Activated effector memory CD4-positive, alpha-beta T cell treated with anti-CD3 and anti-CD28 coated beads, Interleukin-2, amount 50 U/mL, for 16 hours (primary cell): ENCODE measurements at regions not wholly inside any gene's neighbourhood (a gene's known extent, or its start where the extent isn't known, plus 50 kb on each side); places are given as distances from the start of the nearest gene placed in this dataset.
A peak's percentile ranks its signal among the peaks of the same experiment; 100 is the strongest.
"Not testable (repeated sequence)": the region's sequence is repeated elsewhere in the genome, so short reads cannot be mapped to it uniquely, and the experiment has no call there.

Experiments used
- DNase-seq: peaks from one replicate; pipeline ENCODE4 v3.0.0-alpha.2; 2020

DNA sequence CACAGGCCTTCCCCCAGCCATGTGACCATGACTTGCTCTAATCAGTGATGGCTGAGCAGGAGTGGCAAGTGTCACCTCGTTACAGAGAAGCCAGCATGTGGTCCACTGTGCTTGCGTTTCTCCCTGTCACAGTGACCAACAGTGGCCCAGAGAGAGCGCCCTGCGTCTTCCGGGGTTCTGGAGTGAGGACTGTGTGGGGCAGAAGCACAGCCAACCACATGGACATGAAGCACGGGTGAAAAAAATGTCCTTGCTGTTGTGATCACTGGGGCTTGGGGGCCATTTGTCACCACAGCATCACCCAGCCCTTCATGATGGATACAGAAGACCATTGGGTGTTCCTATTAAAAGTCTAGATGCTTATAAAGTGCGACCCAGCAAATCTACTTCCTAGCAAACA is 174.6 kb upstream of the C14orf180 start:
- no peak for DNase-seq

DNA sequence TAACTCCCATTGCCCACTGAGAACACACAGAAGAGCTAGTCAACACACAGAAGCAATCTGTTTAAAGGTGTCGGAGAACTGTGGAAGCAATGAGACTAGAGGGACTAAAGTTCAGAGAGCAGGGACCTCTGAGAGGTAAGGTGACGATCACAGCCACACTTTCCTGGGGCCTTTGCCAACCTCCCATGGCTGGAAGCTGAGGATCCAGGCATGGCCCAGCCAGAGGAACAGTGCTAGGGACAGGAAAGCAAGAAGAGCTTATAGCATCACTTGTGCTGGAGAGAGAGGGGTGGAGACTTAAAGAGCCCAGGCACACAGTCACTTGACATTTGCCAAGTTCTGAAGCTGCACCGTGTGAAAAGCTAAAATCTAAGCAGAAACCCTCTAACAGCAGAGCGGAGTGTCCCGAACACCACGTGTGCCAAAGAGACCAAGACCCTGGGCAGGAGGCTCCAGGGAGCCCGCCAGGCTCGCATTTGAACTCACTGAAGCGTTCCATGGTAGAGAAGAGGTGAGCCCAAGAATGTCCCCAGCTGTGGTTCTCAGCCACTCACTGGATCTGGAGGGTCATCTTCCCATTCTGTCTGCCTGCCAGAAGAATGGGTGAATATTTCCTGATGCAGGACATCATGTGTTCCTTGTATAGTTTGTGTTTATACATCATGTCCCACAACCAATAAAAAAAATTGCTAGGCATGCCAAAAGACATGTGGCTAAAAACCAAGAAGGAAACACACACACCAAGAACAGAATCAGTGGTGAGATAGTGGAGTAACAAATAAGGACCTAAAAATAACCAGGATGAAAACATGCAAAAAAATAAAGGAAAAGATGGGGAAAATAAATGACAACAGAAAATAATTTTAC is 174.0 kb upstream of the C14orf180 start:
- DNase-seq: no peak

DNA sequence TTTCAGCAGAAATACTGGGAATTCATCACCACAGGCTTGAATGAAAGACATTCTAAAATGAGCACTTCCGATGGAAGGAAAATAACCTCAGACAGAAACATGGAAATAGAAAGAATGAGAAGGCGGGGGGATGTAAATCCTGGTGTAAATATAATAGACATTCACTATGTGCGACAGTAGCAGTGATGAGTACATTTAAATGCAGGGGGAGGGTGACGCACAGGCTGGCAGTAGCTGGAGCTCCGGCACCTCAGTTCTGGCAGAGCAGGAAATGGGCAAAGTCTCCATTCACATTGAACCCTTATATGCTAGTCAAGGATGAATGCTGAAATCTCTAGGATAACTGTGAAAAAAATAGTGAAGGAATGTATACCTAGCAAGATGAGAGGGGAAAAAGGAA is 172.7 kb upstream of the C14orf180 start:
- no peak for DNase-seq

DNA sequence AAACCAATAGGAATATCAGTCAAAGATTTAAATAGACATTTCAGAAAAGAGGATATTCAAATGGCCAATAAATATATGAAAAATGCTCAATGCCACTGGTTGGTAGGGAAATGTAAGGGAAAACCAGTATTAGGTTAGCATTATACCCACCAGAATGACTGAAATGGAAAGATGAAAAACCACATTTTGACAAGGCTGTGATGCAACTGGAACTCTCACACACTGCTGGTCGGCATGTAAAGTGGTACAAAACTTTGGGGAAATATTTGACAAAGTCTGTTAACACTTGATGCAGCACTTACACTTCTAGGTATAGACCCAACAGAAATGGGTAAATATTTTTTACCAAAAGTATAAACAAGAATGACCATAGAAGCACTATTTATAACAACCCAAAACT is 163.2 kb upstream of the C14orf180 start:
- no peak for DNase-seq

DNA sequence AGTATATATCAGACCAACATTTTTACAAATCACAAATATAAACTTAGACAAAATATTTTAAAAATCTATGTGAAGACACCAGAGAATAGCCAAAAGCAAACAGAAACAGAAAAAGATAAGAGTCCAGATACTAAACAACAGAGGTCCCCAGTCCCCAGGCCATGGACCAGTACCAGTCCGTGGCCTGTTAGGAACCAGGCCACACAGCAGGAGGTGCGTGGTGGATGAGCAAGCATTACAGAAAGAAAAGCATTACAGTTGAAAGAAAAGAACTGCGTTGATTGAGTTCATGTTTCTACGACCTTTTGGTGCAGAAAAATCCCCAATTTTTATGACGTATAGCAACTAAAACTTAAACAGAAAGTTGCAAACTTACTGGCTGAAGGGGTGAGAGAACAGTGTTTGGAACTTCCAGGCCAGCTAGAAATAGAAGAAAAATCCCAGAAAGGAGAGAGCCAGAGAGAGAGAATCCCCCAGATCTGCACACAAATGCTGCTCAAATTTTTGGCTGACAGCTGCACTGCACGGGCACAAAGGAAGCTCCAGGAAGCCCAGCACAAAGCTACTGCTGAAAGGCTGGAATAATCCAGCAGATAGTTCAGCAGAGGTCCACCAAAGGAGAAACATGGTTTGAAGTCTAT is 159.6 kb upstream of the C14orf180 start:
- no peak for DNase-seq

DNA sequence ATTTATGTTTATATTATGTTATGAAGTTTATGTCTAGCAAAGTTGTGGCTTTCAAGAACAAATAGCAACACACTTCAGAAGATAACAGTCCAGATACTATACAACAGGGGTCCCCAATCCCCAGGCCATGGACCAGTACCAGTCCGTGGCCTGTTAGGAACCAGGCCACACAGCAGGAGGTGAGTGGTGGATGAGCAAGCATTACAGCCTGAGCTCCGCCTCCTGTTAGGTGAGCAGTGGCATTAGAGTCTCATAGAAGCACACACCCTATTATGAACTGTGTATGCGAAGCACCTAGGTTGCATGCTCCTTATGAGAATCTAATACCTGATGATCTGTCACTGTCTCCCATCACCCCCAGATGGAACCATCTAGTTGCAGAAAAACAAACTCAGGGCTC is 159.0 kb upstream of the C14orf180 start:
- DNase-seq: not testable (repeated sequence)

DNA sequence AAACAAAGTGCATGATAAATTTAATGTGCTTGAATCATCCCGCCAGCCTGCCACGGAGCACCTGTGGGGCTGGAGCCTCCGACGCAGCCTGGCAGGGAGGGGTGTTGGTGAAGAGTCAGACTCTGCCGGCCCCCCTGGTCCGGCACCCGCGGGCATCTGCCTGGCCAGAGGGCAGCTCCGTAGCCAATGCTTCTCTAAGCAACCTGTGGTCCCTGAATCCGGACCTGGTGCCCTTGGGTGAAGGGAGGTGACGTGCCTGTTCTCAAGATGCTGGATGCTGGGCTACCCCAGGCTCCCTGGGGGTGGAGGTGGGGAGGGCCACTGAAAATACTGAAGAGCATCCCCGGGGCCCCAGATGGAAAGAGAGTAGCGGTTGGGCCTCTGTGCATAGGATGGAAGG is 158.6 kb upstream of the C14orf180 start:
- DNase-seq: peak; percentile 53

DNA sequence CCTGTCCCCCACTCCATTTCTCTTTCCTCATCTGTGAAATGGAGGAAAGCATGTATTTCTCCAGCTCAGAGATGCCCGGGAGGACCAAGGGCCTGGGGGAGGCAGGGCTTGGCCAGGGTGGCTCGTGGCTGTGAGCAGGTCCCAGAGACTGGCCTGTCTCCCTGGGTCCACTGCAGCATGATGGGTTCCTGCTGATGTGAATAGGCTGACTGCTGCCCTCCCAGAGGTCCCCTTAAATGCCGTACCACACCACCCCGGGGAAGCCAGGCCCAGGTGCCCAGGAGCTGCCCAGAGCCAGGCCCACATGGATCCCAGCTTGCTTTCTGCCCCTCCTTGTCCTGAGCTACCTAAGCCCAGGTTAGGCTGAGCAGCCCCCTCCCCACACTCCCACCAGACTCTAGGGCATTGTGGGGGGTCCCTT is 158.2 kb upstream of the C14orf180 start:
- DNase-seq: peak; percentile 56

DNA sequence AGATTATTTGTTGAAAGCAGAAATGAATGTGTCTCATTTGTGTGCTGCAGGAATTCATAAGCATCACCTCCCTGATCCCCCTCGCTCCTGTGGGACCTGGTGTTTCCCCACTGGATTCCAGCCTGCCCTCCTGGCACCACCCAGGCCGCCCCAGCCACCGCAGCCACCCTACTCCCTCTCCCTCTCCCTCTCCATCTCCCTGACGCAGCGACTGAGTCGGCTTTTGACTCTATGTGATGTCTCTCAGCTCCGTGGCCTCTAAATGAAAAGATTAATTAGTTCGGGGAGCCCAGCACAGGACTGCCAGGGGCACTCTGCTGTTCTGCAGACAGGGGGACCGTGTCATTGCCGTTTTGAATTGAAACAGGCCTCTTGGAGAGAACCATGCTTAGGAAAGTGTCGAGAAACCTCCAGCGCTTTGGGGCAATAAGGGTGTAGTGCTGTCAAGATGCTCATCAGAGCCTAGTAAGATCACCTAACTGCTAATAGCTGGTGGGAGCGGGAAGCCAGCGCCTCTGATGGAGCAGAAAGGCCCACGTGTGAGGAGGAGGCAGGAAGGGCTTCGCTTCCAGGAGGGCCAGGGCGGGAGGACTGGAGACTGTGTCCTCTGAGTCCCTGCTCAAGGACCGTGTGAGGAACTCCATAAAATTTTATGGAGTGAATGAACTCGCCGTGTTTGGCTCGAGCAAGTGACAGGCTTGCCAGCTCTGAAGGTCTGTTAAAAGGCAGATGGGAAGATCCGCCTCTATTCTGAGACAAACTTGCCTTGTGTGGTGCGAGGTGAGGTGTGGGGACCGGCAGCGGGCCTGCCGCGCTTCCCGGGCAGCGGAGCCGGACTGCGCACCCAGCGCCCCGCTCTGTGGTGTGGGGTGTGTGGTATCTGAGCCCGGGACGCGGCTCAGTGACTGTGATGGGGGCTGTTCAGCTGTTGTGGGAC is 157.4 kb upstream of the C14orf180 start:
- DNase-seq: no peak

DNA sequence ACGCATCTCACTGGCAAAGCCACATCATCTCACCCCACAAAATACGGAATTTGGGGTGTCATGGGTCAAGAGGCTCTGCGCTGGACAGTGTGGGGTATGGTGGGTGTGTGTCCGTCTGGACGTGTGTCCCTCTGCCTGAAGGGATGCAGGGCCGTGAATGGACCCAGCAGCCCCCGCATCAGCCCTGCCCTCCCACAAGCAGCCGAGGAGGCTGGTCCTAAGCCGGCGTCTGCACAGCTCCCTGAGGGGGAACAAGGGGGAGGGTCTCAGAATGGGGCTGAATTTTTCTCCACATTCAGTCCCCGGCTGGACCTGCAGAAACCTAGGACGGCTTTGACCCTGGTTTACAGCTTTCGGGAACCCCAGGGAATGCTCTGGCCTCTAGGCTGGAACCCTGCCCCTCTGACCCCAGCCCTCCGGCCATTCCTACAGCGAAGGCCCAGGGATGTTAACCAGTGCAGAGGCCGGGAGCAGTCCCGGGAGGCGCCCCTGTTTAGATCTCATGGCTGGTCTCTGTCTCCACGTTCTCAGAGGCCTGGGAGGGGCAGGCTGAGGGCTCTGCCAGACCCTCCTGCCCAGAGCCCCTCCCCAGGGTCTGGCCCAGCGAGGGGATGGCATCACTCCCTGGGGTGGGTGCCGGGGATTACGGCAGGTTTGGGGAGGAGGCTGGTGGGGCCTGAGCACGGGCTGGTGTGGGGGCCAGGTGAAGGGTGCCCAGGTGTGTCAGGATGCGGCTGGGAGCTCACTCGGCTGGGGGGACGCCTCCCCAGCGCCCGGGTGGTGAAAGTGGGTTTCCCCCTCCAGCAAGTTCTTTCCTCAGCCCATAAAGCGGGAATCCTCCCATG is 156.5 kb upstream of the C14orf180 start:
- no peak for DNase-seq

DNA sequence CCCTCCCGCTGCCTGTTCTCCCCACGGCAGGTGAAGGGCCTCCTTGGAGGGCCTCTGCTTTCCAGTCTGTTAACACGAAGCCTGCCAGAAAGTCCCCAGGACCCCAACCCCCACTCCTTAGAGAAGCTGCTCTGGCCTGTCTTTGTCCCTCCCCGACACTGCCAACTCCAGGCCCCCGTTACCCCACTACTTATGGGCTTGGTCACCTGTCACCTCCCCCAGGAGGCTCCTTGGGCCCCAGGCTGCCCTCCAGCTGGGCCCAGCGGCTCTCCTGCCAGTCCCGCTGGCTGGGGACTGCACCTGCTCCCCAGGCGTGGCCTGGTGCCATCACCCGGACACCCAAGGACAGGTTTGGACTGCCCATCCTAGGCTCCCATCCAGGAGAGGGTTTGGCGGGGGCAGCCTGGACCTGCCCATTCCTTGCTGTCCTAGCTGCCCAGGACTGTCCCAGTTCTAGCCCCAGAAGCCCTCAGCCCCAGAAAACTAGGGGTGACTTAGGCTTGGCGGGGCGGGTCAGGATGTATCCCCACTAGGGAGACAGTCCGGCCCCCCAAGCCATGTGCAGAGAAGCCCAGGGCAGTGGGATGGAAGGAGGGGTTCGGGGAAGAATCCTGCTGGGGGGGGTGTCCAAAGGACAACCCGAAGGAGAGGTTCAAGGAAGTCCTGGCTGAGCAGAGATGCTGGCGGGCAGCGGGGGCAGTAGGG is 155.7 kb upstream of the C14orf180 start:
- no peak for DNase-seq

DNA sequence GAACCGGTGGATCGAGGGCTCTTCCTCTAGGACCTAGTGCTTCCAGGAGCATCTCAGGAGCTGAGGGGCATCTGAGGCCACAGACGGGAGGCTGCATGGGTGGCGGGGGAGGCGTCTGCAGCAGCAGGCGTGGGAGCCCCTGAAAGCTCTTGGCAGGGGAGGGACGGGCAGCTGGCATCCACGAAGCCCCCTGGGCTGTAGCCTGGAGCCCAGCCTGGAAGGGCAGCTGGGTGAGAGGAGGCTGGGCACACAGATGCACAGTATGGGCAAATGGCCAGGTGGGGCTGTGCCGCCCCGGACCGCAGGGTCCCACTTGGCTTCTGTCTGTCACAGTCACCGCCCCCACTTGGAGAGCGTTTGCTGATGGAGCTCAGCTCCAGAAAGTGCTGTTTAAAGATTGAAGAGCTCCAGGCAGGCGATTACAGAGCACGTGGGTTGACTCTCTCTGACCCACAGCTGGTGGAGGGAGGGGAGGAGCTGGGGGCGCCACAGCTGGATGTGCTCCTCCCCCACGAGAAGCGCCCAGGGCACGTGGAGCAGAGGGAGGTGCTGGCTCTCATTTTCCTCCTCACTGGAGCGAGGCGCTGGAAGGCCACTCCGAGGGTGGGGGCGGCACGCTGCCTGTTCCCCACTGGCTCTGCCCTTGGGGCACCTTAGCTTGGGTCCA is 155.0 kb upstream of the C14orf180 start:
- no peak for DNase-seq

DNA sequence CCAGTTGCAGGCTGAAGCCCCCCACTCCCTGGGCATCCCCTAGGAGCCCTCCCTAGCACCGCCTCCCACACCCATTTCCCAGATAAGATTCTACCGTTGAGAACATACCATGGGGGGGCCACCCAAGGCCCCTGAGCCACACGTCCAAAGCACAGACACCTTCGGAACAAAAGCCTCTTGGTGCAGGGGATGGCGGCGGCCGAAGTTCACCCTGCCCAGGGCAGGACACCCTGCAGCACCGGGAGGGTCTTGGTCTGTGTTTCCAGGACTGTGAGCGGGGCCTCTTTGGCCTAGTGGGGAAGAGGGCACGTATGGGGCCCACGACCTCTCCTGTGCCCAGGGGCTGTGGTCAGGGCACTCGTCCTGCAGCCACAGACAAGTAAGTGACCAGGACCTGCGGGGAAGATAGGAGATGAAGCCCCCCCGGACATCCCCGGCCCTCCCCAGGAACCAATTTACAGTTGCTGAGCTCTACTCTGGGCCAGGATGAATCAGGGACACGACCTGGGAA is 154.3 kb upstream of the C14orf180 start:
- DNase-seq: no peak

DNA sequence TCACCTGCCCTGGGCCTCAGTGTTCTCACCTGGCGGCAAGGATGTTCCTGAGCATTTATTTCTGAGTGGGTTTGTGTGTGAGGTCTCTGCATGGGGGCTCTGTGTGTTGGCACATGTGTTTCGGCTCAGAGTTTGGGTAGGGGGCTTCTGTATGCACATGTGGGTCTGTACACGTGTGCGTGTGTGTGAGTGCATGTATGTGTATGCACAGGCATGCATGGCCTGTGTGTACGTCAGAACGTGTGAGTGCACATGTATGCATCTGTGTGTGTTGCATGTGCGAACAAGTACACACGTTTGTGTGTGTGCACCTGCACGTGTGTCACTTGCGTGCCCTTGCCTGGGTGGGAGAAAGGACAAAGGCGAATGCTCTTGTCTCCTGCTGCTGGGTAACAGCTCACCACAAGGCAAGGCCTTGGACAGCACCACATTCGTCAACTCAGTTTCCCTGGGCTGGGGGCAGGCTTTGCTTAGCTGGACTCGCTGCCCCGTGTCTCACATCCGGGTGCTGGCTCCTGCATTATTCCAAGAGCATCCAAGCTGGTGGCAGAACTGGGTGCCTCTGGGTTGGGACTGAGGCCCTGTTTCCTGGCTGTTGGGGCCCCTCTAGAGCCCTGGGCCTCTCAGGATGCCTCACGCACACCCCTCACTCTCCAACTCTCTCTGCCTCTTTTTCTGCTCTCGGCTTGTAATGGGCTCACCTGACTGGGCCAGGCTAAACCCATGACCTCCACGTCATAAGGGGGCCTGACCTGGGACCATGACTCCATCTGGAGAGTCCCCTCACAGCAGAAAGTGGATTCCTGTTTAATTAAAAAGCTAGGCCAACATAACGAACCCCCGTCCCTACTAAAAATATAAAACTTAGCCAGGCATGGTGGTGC is 153.6 kb upstream of the C14orf180 start:
- no peak for DNase-seq

DNA sequence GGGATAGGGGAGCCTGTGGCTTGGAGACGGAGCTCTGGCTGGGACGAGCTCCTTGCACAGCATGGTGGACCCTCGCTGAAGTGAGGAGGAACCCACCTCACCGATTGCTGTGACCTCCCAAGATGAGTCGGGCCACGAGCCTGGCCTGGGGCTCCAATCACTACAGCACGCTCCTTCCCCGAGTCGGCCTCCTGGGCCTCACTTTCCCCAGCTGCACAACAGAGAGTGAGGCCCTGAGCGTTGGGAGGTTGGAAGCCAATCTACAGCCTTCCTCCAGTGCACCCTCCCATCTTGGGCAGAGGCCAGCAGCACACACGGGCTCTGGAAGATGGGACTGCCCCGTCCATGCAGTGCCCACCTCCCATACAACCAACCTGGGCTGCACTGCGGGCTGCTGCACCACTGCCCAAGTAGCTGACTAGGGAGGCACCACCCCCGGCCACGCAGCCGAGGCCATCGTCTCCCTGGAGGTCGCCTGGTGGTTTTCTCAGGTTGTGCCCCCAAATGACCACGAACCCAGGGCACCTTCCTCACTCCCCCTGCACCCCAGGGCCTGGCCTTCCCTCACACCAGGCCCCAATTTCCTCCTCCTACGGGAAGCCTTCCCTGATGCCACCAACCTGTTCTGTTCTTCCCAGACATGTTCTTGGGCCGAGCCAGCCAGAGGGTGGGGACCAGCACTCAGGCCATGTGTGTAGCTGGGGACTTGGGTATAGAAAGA is 152.3 kb upstream of the C14orf180 start:
- no peak for DNase-seq

DNA sequence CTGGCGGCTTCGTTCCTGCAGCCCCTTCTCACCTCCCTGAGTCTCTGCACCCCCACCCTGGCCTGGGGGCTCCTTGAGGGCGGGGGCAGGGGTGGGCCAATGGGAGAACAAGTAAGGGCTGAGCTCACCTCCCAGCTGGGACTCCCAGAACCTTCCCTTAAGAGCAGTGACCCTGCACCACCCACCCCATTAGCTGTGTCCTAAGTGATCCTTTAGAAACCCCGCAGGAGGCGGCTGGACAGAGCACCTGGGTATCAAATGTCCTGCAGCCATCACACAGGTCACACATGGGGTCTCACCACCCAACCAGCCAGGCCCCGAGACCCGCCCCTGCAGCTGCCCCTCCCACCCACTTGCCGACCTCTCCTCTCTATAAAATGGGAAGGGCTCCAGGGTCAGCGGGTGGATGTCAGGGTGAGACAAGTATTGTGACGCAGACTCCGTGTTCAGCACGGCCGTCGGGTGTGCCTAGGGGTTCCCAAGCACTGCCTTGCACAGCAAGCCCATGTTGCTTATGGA is 151.2 kb upstream of the C14orf180 start:
- no peak for DNase-seq

DNA sequence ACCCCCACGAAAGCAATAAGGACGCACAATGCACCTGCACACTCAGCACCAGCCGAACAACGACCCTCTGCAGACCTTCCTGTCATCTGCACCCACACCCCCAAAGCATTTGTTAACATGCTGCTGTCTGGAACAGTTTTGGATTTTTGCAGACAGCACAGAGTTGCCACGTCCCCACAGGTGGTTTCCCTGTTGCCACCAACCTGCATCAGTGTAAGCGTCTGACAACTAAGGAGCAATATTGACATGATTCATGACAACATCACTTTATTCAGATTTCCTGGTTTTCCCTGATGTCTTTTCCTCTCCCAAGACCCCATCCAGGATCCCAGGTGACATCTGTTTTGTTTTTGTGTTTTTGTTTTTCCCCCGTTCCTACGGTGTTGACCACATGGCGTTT is 150.7 kb upstream of the C14orf180 start:
- DNase-seq: no peak

DNA sequence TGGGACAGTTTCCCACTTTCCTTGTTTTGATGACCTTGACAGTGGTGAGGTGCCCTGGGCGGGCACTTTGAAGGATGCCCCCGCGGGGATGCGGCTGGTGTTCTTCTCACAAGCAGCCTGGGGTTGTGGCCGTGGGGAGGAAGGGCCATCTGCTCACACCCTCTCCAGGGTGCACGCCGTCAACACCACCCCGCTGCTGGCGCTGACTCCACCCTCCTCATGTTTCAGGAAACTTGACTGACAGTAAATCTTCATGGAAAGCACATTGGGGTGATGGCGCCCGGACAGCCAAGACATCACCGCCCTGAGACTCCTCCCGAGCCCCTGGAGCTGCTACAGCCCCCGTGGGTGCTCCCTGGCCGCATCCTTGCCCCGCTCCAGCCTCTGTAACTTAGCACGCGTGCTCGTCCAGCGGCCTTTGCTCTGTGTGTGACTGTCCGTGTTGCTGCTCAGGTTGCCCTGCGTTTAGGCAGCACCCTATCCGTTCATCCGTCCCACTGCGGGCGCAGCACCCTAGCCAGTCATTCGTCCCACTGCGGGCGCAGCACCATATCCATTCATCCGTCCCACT is 150.2 kb upstream of the C14orf180 start:
- DNase-seq: no peak
